ENCODE measurements at regions not wholly inside any gene's neighbourhood (a gene's known extent, or its start where the extent isn't known, plus 50 kb on each side); places are given as distances from the start of the nearest gene placed in this dataset.

GRCh38 chr12:124478416-124478815 is 89.0 kb downstream of the NCOR2 start:
- Histone ChIP-seq H3K27ac (no peak overlapping the region), H3K4me3 (no peak overlapping the region)
- TF ChIP-seq CTCF (IDR thresholded peaks at IDR 0.05) = no peak
- DNase-seq (ENCODE audit: low spot score) = no peak

DNA sequence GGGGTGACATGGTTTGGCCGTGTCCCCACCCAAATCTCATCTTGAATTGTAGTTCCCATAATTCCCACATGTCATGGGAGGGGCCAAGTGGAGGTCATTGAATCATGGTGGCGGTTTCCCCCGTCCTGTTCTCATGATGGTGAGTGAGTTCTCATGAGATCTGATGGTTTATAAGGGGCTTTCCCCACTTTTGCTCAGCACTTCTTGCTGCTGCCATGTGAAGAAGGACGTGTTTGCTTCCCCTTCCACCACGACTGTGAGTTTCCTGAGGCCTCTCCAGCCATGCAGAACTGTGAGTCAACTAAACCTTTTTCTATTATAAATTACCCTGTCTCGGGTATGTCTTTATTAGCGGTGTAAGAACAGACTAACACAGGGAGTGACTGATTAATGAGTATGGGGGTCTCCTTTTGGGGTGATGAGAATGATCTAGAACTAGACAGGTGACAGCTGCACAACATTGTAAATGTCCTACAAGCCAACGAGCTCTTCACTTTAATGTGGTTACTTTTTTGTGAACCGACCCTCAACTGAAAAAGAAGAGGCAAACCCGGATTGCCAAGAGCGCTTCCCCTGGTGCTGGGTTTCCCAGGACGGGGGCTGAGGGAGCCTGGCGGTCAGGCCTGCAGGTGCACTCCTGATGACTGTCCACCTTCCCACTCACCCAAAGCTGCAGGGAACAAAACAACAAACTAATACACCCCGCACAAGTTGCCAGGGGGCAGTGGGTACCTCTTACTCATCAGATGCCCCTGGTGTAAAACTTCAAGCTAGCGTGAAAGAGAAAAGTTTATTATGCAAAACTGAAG is 90.1 kb downstream of the NCOR2 start:
- H3K27ac ChIP-seq = no peak overlapping the region

DNA sequence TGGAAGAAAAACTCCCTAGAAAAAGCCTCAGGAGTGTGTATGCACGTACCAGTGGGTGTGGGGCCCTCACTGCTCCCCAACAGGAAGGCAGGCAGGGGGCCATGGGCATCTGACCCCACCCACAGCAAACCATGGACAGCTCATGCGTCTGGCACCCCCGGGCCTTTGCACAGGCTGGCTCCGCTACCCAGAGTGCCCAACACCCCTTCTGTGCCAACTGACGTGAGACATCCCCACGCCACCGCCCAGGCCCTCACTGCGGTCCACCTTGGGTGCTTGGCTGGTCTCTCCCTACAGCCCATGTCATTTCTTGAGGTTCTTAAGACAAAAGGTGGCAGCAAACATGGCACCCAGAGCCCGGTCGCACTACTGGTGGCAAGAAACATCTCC is 91.4 kb downstream of the NCOR2 start:
- Histone ChIP-seq H3K27ac (no peak overlapping the region), H3K4me3 (no peak overlapping the region)
- no peak for TF ChIP-seq CTCF (IDR thresholded peaks at IDR 0.05)
- DNase-seq (ENCODE audit: low spot score) = no peak

More for the DNA sequence above, 90.1 kb downstream of the NCOR2 start:
- no peak for TF ChIP-seq CTCF (IDR thresholded peaks at IDR 0.05)
- H3K4me3 ChIP-seq = no peak overlapping the region
- no peak for DNase-seq (ENCODE audit: low spot score)

DNA sequence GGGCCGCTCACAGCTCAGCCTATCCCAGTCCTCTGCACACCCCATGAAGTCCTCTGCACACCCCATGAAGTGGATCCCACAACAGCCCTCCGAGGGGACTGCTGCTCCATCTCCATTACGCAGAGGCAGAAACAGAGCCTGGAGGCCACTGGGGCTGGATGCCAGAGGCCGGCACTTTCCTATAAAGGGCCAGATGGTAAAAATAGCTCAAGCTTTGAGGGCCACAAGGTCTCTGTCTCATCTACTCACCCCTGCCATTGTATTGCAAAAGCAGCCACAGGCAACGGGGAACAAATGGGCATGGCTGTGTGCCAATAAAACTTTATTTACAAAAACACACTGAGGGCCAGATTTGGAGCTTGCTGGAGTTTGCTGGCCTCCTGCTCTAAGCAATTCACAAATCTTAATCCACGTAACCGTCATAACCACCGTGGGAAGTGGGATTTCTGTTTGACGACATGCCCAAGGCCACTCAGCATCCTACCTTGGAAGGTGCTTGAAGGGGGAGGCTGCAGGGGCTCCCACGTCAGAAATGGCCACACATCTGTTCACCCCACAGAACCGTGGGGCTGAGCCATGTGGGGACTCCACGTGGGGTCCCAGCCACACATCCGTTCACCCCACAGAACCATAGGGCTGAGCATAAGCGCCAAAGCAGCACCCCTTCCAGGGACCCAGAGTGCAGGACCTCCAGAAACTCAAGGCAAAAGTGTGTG is 92.0 kb downstream of the NCOR2 start:
- TF ChIP-seq CTCF (IDR thresholded peaks at IDR 0.05) = no peak
- no peak overlapping the region for H3K27ac ChIP-seq
- no peak overlapping the region for H3K4me3 ChIP-seq
- no peak for DNase-seq (ENCODE audit: low spot score)

DNA sequence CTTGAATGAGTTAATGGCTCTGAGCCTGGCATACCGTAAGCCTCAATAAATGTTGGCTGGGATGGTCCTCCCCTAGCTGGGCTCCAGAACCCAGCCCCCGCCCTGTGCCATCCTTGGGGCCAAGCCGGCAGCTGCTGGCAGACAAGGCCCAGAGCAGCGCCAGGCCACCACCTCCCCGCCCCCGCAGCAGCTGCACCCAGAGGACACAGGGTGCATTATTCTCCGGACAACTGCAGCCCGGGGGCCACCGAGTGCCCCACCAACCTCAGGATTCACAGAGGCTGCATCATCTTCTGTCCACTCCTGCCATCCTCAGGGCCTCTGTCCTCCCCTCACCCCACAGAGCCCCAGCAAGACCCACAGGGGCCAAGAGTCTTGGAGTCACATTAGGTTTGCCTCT is 92.7 kb downstream of the NCOR2 start:
- Histone ChIP-seq H3K4me3 (no peak overlapping the region), H3K27ac (no peak overlapping the region)
- DNase-seq (ENCODE audit: low spot score) = no peak
- TF ChIP-seq CTCF (IDR thresholded peaks at IDR 0.05) = no peak

- no peak for TF ChIP-seq CTCF (IDR thresholded peaks at IDR 0.05)
- no peak for DNase-seq (ENCODE audit: low spot score)
- Histone ChIP-seq H3K4me3 (no peak overlapping the region), H3K27ac (no peak overlapping the region)
These were observed 94.6 kb downstream of the NCOR2 start for GRCh38 chr12:124472690-124473279.

Measured in coronary artery (tissue), 2 donors.